ENCODE measurements at regions not wholly inside any gene's neighbourhood (a gene's known extent, or its start where the extent isn't known, plus 50 kb on each side); places are given as distances from the start of the nearest gene placed in this dataset.

GRCh38 chr9:89883401-89884341, 278.9 kb downstream of the GADD45G start:
- no peak for DNase-seq (ENCODE audit: low read depth)

- DNase-seq (ENCODE audit: low read depth), result no peak
Measured at GRCh38 chr9:89884356-89885083, 279.7 kb downstream of the GADD45G start.

GRCh38 chr9:89885156-89885555, 280.3 kb downstream of the GADD45G start:
- DNase-seq (ENCODE audit: low read depth), result no peak

DNA sequence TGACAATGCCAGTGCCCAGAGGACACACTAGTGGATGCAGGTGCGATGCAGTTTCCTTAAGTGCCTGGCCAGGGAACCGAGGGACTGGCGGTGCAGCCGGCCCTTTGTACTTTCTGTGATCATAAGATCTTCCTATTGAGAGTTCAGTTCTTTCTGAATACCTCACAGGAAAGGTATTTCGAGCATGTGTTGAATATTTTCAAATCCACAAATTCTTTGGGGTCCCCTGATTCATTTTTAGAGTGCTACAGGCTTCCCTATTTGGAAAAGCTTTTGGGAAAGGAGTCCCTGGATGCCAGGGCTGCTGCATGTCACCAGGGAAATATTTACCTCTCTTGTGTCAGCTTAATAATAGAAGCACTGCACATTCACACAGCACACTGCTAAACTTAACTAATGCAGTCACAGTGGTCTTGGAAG, 281.5 kb downstream of the GADD45G start:
- no peak for DNase-seq (ENCODE audit: low read depth)

DNA sequence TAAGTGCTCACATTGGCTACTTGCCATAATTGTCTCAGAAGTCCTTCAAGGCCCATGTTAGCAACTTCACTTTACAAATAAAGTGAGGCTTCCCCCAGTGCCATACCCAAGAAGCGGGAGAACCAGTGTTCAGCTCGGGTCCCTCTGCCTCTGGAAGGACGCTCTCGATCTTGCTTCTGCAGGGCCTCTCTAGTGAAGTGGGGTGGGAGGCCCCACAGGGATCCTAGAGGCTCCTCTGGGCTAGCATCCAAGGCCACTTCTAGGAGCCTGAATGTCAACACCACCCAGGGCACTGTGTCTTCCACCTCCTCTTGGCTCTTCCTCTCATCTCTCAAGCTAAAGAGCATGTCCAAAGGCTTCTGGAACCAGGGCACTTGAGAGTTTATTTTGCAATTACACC, 282.5 kb downstream of the GADD45G start:
- DNase-seq (ENCODE audit: low read depth), result no peak

DNA sequence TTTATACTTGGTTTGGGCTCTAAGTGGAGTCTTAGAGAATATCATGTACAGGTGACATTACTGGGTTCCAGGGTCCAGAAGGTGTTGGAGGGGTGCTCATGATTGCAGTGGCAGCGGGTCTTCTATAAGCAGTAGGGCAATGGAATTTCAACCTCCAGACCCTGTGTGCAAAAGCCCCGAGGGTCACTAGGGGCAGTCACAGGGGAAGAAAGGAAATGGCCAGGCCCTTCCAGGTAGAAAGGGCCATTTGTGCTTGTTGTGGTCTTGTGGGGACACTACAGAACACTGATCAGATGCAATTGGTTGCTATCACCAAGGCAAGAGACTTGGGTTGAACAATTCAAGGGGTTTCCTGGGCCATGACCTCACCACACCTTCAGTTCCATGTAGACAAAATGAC, 283.4 kb downstream of the GADD45G start:
- no peak for DNase-seq (ENCODE audit: low read depth)

GRCh38 chr9:89888677-89889076, 283.9 kb downstream of the GADD45G start:
- no peak for DNase-seq (ENCODE audit: low read depth)

- DNase-seq (ENCODE audit: low read depth), result no peak
Measured at GRCh38 chr9:89889865-89890264, 285.1 kb downstream of the GADD45G start.

DNA sequence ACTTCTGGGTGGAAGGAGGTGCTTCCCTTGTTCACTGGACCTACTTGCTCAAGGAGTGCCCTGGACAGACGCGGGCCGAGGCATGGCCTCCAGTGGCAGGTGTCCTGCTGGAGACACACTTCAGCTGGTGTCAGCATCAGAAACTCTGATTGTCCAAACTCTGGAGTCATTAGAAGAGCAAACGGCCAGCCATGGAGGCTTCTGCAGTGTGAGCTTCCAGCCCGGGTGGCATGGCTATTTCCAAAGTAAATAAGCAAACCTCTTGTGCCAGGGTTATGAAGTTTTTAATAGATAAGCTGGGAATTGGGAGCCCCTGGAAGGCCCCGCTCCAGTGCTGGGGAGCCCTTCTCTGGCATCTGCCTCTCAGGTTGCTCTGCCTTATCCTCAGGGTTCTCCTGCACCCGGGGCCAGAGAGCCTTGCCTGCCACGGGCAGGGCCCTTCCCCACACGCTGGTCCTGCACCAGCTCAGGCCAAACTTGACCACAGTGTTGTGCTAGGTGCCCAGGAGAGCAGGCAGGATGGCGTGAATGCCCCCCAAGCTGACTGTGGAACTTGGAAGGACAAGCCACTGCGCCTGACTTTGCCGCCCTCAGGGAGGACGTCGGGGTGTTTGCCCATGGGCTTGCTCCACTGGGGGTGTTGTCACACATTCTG, 285.6 kb downstream of the GADD45G start:
- DNase-seq (ENCODE audit: low read depth), result no peak

- DNase-seq (ENCODE audit: low read depth), result no peak
Measured at GRCh38 chr9:89891221-89891590, 286.4 kb downstream of the GADD45G start.

DNA sequence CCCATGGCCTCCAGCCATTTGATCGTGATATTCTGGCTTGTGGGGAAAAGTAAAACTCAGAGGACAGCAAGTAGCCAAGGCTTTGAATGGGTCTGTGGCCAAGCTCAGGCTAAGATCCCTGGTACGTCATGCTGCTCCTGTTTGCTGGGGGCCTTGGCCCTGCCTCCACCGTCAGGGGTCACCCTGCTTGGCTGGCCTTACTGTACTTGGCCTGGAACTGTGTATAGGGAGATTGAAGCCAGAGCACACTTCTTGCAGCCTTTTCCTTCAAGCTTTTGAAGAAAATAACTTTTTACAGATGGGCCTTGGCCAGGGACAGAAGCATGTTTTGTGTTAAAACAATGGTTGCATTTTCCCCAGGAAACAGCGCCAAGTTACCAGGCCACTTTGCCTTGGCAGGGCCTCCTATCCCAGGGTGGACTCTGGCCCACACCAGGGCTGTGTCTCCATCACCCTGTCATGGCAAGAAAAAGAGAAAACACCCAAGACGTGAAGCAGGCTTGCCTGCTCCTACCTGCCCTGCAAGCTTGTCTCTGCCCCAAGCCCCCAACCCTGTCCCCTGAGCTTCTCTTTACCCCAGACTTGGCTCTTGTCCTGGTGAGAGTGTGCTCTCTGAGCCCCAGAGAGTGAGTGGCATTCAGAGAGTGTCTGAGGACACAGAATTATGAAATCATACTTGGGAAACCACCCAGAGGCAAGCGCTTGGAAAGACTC, 286.9 kb downstream of the GADD45G start:
- DNase-seq (ENCODE audit: low read depth), result no peak

- DNase-seq (ENCODE audit: low read depth), result no peak
Measured at GRCh38 chr9:89892920-89893319, 288.1 kb downstream of the GADD45G start.

GRCh38 chr9:89893886-89894285, 289.1 kb downstream of the GADD45G start:
- DNase-seq (ENCODE audit: low read depth), result no peak

GRCh38 chr9:89896806-89897340, 292.1 kb downstream of the GADD45G start:
- no peak for DNase-seq (ENCODE audit: low read depth)

DNA sequence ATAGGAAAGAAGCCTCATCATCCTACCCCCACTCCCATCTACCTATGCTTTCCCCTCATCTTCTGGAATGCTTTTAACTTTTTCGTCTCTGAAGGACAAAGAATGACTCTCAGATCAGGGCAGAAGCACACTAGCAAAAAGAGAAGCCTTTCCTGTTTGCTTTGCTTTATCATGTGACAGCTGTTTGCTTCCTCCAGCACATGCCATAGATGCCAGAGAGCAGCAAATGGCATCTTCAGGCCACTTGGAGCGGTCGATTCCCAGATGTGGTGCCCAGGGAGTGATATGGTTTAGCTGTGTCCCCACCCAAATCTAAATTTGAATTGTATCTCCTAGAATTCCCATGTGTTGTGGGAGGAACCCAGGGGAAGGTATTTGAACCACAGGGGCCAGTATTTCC, 294.8 kb downstream of the GADD45G start:
- no peak for DNase-seq (ENCODE audit: low read depth)

- DNase-seq (ENCODE audit: low read depth), result no peak
Measured at GRCh38 chr9:89901920-89902319, 297.1 kb downstream of the GADD45G start.

DNA sequence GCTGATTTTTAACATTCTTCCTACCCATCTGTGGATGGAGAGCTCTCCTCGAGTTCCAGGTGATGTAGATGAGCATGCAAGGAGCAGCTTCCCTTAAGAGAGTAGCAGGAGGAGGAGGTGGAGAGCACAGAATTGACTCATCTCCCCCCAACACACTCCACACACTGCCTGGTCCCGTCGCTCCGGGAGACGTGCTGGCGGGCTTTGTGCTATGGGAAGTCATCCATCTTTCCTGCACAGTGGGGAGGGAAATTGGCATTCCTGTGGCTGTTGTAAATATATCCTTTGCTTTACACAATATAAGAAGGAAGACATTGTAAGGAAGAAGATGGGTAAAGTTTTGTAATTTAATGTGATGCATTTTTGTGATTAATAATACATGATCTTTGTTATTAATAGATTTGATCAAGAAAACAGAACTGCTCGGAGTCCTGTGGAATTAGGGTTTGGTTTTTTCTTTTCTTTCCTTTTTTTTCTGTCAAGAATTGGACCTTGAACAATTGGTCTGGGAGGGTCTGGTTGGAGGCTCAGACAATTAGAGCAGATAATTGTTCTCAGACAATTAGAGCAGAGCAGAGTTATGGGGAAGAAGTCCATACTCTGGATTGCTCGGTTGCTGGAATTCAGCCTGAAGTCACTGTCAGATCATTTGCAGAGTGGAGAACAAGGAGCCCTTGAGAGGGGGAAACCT, 297.8 kb downstream of the GADD45G start:
- DNase-seq (ENCODE audit: low read depth), result no peak

- DNase-seq (ENCODE audit: low read depth), result no peak
Measured at GRCh38 chr9:89903141-89903475, 298.3 kb downstream of the GADD45G start.

DNA sequence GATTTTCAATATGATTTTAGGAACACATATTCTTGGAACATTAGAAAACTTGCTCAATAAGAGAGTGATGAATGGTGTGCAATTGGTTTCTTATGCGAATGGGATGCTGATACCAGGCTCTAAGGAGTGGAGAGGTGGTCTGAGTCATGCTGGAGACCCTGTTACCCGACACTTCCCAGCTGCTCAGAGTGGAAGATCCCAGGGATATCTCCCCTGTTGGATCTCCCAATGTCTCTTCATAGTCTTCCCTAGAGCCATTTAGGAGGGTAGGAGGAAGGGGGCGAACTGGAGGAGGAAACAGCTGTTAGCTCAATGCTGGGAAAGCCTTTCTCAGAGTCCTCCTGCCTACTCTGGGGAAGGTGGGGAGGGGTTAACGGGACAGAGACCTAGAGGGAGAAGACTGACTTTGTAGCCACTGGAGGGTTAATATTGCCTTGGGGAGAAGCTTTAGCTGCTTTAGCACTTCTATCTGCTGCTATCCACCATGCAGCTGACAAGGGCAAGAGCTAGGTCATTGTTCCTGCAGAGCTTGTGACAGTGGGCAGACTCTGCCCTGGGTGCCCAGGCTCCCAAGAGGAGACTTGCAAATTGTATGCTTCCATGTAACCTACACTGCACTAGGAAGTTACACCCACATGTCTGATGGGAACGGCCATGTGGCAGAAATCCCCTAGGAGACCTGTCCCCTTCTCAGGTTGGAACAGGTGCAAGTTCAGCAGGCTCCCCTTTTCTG, 301.0 kb downstream of the GADD45G start:
- no peak for DNase-seq (ENCODE audit: low read depth)

DNA sequence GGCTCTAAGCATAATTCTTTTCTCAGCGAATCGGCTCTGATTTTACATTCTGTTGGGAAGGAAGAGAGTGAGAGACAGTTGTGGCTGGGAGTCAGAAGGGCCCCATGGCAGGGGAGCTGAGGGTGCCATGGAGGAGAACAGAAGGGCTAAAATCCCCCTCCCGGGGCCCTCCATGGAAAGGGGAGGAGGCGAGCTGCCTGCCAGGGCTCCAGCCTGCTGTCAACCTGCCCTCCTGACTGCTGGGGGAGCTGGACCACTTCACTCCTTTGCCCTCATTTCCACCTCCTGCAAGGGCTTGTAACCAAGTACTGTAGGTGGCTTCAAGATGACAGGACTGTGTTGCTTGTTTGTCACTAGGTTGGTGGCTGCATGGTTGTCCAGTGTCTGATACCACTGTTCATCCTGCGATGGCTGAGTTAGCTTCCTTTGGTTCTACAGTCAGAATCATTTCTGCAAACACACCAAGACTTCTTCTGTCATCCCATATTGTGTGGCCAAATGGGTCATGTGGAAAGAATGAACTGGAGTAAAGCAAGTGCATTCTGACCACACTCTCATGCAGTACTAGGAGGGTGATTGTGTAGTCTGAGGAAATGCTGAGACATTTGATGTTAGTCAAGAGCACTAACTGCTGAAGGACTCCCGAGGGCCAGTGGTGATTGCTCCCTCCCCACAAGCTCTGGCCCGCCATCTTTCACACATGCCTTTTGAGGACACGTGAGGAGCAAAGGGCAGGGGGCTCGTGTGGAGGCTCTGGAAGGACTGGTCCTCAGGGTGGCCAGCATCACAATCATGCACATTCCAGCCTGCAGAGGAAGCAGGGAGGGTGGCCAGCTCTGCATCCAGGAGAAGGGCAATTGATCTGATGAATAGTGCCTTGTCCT, 307.2 kb downstream of the GADD45G start:
- no peak for DNase-seq (ENCODE audit: low read depth)
